ENCODE measurements at regions not wholly inside any gene's neighbourhood (a gene's known extent, or its start where the extent isn't known, plus 50 kb on each side); places are given as distances from the start of the nearest gene placed in this dataset.

- TF ChIP-seq TAF1 (IDR thresholded peaks at IDR 0.05; ENCODE audit: borderline replicate concordance, low read depth, low read length) (no peak), POLR2AphosphoS5 (IDR thresholded peaks at IDR 0.05; ENCODE audit: low read length) (no peak), RAD21 (IDR thresholded peaks at IDR 0.05; ENCODE audit: insufficient read depth, low read depth, low read length) (no peak), CTCF (IDR thresholded peaks at IDR 0.05 in 2 of 3, conservative IDR thresholded peaks at IDR 0.05 in 1 of 3; ENCODE audit: control insufficient read depth in 2 of 3, extremely low read depth in 1 of 3, insufficient read depth in 1 of 3, low read depth in 3 of 3, low read length in 3 of 3) (no peak; a peak in 1 of 6 replicates), POLR2A (IDR thresholded peaks at IDR 0.05; ENCODE audit: low read depth, low read length) (no peak), RFX5 (IDR thresholded peaks at IDR 0.05; ENCODE audit: low read depth, low read length) (no peak), MEF2A (IDR thresholded peaks at IDR 0.05; ENCODE audit: insufficient read depth, low read depth, low read length) (no peak), E2F8 (IDR thresholded peaks at IDR 0.05; ENCODE audit: low read depth, partially characterized antibody) (no peak), NFYB (IDR thresholded peaks at IDR 0.05; ENCODE audit: insufficient read depth, low read depth, low read length) (no peak), CHD4 (IDR thresholded peaks at IDR 0.05) (no peak), CREM (IDR thresholded peaks at IDR 0.05; ENCODE audit: low read depth) (no peak), NRF1 (conservative IDR thresholded peaks at IDR 0.05; ENCODE audit: low read depth, low read length) (no peak), GATAD2B (conservative IDR thresholded peaks at IDR 0.05; ENCODE audit: low read depth) (no peak), BHLHE40 (IDR thresholded peaks at IDR 0.05; ENCODE audit: borderline replicate concordance in 1 of 2, low read depth in 2 of 2, low read length in 1 of 2) (no peak)
Measured at GRCh38 chr18:72634500-72634899, 90.4 kb upstream of the CBLN2 start.
